SK-N-SH treated with all-trans-retinoic acid at 6 μM for 48 hours (cell line): ENCODE measurements at regions not wholly inside any gene's neighbourhood (a gene's known extent, or its start where the extent isn't known, plus 50 kb on each side); places are given as distances from the start of the nearest gene placed in this dataset.

Source experiments
- CSDC2 ChIP-seq: fragments of 250-450 bp; sonication (Bioruptor Pico); IDR thresholded peaks from 2 replicates; pipeline ENCODE4 v1.5.0; 2020; ENCODE audit warnings: mild to moderate bottlenecking, moderate library complexity
- TSHZ2 ChIP-seq: fragments of 250-450 bp; sonication (Bioruptor Pico); IDR thresholded peaks from 2 replicates; pipeline ENCODE4 v1.5.0; 2020; ENCODE audit warnings: mild to moderate bottlenecking, moderate library complexity
- ZC3H10 ChIP-seq: fragments of 250-450 bp; sonication (Bioruptor Pico); IDR thresholded peaks from 2 replicates; pipeline ENCODE4 v1.5.1; 2021; ENCODE audit warnings: mild to moderate bottlenecking, moderate library complexity
- ZNF70 ChIP-seq: fragments of 450-650 bp; formaldehyde crosslinking; IDR thresholded peaks from 2 replicates; pipeline ENCODE4 v1.5.0; 2020; ENCODE audit warnings: mild to moderate bottlenecking, moderate library complexity

- TF ChIP-seq ZC3H10 (CRISPR knock-in tag), result no peak
- TF ChIP-seq TSHZ2 (CRISPR knock-in tag), result no peak
- TF ChIP-seq ZNF70 (CRISPR knock-in tag), result no peak
- no peak for TF ChIP-seq CSDC2 (CRISPR knock-in tag)
Measured at GRCh38 chr1:79161077-79161476, 154.5 kb upstream of the ADGRL4 start.
